Effector memory CD4-positive, alpha-beta T cell (primary cell): ENCODE measurements at regions not wholly inside any gene's neighbourhood (a gene's known extent, or its start where the extent isn't known, plus 50 kb on each side); places are given as distances from the start of the nearest gene placed in this dataset.

Experiments used
- DNase-seq, 3 donors: peaks; one replicate each; pipeline ENCODE4 v3.0.0-alpha.2; 2020
- H3K27ac ChIP-seq: 2 replicates; pipeline ENCODE4 v1.7.0; 2013; ENCODE audit warnings: mild to moderate bottlenecking, low read length, moderate library complexity; ENCODE audit not compliant: insufficient read depth, poor library complexity, severe bottlenecking
- H3K27me3 ChIP-seq: replicated peaks from 2 replicates; pipeline ENCODE4 v1.7.0; 2013; ENCODE audit warnings: mild to moderate bottlenecking, low read length; ENCODE audit not compliant: insufficient read depth, control insufficient read depth, poor library complexity, severe bottlenecking
- H3K36me3 ChIP-seq: 2 replicates; pipeline ENCODE4 v1.7.0; 2013; ENCODE audit warnings: mild to moderate bottlenecking, low read length, moderate library complexity; ENCODE audit not compliant: control insufficient read depth, insufficient read depth
- H3K4me1 ChIP-seq: 2 replicates; pipeline ENCODE4 v1.7.0; 2013; ENCODE audit warnings: low read length, mild to moderate bottlenecking; ENCODE audit not compliant: control insufficient read depth, insufficient read depth, poor library complexity, severe bottlenecking
- H3K4me3 ChIP-seq: 2 replicates; pipeline ENCODE4 v1.7.0; 2013; ENCODE audit warnings: low read length, low read depth, mild to moderate bottlenecking; ENCODE audit not compliant: insufficient read depth, poor library complexity, severe bottlenecking
- H3K9me3 ChIP-seq: 2 replicates; pipeline ENCODE4 v1.7.0; 2013; ENCODE audit warnings: mild to moderate bottlenecking, low read length, moderate library complexity; ENCODE audit not compliant: control insufficient read depth

DNA sequence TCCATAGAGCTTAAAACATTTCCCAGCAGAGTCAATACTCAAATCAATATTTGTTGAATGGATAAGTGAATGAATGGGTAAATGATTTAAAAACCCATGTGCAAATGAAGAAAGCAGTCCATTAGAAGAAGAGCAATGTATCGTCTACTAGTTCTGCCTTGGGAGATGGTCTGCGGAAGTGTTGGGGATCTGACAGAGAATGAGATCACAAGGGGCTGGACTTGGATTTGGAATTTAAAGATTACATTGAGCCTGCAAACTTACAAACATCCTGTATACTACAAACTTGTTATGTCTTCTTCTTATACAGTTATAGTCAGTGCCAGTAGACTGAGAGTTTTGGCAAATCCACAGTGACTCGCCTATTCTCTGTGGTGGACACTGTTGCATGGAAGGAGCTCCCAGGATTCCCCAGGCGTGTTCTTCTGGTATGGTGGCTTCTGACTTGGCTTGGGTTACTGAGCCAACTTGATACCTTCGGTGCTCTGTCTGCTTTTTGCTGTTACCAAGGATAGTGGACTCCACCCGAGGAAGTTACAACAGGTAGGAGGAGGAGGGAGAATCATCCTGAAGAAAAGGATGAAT is 163.3 kb upstream of the SERPINE2 start:
- Histone ChIP-seq H3K4me1 (no peaks in the 10 kb centered on the region), H3K27me3 (no peaks in the 10 kb centered on the region)

DNA sequence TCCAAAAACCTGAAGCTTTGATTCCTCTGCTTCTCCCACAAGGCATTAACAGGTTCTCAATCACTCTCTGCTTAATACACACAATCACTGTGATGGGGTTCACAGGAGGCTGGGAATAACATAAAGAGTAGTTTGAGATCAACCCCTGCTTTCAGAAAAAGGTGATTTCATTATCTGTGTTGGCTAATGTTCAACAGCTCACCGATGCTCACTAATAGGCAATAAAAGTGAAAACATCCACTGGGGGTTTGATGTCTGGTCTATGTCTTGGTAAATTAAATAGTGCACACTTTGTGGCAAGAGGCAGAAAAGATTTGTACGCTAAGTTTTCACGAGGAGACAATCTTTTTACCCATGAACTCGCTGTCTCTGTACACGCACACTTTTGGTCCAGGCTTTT is 159.3 kb upstream of the SERPINE2 start:
- H3K4me3 ChIP-seq = no peak overlapping the region
- no peak overlapping the region for H3K27ac ChIP-seq
- DNase-seq = no peak
- no peaks in the 10 kb centered on the region for H3K27me3 ChIP-seq
- H3K36me3 ChIP-seq = no peaks in the 10 kb centered on the region
- H3K4me1 ChIP-seq = no peaks in the 10 kb centered on the region
- H3K9me3 ChIP-seq = no peaks in the 10 kb centered on the region

More for the DNA sequence above, 163.3 kb upstream of the SERPINE2 start:
- no peak for DNase-seq
- Histone ChIP-seq H3K27ac (no peak overlapping the region), H3K9me3 (no peaks in the 10 kb centered on the region), H3K4me3 (no peak overlapping the region), H3K36me3 (no peaks in the 10 kb centered on the region)

- DNase-seq = no peak
- H3K27ac ChIP-seq = no peak overlapping the region
- no peaks in the 10 kb centered on the region for H3K36me3 ChIP-seq
- no peaks in the 10 kb centered on the region for H3K27me3 ChIP-seq
- no peaks in the 10 kb centered on the region for H3K9me3 ChIP-seq
- H3K4me1 ChIP-seq = no peaks in the 10 kb centered on the region
- H3K4me3 ChIP-seq = no peak overlapping the region
Measured at GRCh38 chr2:224196810-224197209, 157.7 kb upstream of the SERPINE2 start.

- no peak for DNase-seq
- no peak overlapping the region for H3K27ac ChIP-seq
- no peaks in the 10 kb centered on the region for H3K9me3 ChIP-seq
- no peaks in the 10 kb centered on the region for H3K27me3 ChIP-seq
- no peak overlapping the region for H3K4me3 ChIP-seq
- H3K36me3 ChIP-seq = no peaks in the 10 kb centered on the region
- H3K4me1 ChIP-seq = no peaks in the 10 kb centered on the region
Measured at GRCh38 chr2:224195925-224196571, 157.0 kb upstream of the SERPINE2 start.

DNA sequence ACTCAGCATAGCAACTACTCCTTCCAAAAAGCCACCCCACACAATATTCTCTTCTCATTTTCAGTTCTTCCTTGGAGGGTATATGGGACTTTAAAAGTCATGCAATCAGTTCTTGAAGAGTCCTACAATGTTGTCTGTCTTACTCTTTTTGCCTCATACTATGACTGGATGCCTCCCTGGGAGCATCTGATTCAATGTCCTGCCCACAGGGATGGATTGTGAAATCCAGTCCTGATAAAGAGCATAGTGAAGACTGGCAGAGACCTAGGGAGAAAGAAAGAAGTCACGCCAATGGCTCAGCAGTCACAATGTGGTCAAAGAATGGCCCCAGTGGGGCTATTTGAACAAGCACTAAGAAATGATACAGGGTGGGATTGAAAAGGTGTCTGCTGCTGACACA is 155.1 kb upstream of the SERPINE2 start:
- Histone ChIP-seq H3K27ac (no peak overlapping the region), H3K4me1 (no peaks in the 10 kb centered on the region), H3K9me3 (no peaks in the 10 kb centered on the region), H3K36me3 (no peaks in the 10 kb centered on the region), H3K27me3 (peaks cover 5% of the 10 kb centered on the region), H3K4me3 (no peak overlapping the region)
- no peak for DNase-seq

DNA sequence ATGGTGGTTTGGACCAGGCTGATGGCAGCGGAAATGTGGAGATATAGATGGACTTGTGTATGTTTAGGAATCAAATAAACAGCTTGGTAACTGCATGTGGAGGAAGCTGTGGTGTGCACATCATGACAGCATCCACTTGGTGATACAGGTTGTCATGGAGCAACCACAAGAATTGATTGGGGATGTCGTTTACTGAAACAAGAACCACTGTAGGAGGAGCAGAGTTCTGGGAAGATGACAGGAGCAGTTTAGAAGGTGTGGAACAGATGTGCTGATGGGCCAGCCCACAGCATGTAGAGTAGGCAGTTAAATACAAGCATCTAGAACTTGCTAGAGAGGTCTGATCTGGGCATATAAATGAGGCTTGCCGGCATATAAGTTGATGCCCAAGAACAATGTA is 152.4 kb upstream of the SERPINE2 start:
- H3K27ac ChIP-seq = no peak overlapping the region
- no peaks in the 10 kb centered on the region for H3K4me1 ChIP-seq
- H3K4me3 ChIP-seq = no peak overlapping the region
- H3K27me3 ChIP-seq = peaks cover 5% of the 10 kb centered on the region
- no peaks in the 10 kb centered on the region for H3K36me3 ChIP-seq
- DNase-seq = no peak
- no peaks in the 10 kb centered on the region for H3K9me3 ChIP-seq

DNA sequence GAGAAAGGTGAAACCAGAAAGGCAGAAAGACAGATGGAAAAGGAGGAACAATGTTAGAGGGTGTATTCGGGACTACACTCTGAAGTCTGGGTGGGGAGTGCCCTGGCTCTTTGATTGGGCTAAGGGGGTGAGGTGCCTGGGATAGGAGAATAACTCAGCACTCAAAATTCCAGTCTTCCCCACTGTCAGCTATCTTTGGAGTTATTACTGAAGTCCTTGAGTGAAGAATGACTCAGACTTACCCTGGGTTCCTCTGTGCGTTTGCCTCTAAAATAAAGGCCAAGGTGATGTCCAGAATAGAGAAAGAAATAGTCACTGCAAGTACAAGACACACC is 151.8 kb upstream of the SERPINE2 start:
- H3K9me3 ChIP-seq = no peaks in the 10 kb centered on the region
- no peak overlapping the region for H3K4me3 ChIP-seq
- H3K27me3 ChIP-seq = peaks cover 5% of the 10 kb centered on the region
- DNase-seq = no peak
- H3K27ac ChIP-seq = no peak overlapping the region
- no peaks in the 10 kb centered on the region for H3K4me1 ChIP-seq
- no peaks in the 10 kb centered on the region for H3K36me3 ChIP-seq

DNA sequence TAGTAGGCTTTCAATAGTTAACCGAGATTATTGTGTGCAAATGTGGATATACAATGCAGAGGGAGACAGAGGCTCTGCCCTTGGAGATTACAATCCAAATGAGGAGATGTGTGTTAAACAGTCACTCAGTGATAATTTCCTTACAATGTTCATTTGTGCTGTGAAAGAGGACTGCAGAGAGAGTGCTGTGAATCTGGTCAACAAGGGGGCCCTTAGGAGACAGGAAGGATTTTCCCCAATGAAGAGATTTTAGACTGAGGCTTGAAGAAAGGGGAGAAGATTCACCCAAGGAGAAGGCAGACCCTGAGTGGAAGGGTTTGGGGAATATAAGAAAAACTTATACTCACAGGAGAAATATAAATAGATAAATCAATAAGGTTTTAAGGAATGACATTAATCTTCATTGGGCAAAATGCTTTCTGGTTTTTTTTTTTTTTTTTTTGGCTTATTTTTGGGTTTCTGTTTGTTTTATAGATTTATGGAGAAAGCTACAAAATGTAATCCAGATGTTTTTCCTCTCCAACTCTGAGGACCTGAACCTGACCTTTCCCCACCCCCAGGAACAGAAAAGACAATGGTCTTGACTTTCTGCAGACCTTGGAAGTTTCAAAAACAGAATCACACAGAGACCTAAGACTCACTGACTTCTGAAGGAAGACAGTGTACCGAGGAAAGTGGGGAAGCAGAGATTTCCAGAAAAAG is 151.3 kb upstream of the SERPINE2 start:
- DNase-seq = no peak

DNA sequence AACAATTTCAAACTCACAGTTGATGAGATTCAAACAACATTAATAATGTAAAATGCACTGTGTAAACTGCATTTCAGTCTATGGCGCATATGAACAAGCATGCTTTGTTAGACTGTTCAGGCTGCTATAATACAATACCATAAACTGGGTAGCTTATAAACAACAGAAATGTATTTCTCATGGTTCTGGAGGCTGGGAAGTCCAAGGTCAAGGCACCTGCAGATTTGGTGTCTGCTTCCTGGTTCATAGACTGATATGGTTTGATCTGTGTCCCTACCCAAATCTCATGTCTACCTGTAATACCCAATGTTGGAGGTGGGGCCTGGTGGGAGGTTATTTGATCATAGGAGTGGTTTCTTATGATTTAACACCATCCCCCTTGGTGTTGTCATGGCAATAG is 148.1 kb upstream of the SERPINE2 start:
- Histone ChIP-seq H3K4me3 (no peak overlapping the region), H3K27me3 (peaks cover 5% of the 10 kb centered on the region), H3K27ac (no peak overlapping the region), H3K36me3 (no peaks in the 10 kb centered on the region), H3K9me3 (no peaks in the 10 kb centered on the region), H3K4me1 (no peaks in the 10 kb centered on the region)
- DNase-seq = no peak

More for the DNA sequence above, 151.3 kb upstream of the SERPINE2 start:
- no peaks in the 10 kb centered on the region for H3K4me1 ChIP-seq
- no peaks in the 10 kb centered on the region for H3K9me3 ChIP-seq
- H3K4me3 ChIP-seq = no peak overlapping the region
- H3K27me3 ChIP-seq = peaks cover 5% of the 10 kb centered on the region
- H3K27ac ChIP-seq = no peak overlapping the region
- H3K36me3 ChIP-seq = no peaks in the 10 kb centered on the region

DNA sequence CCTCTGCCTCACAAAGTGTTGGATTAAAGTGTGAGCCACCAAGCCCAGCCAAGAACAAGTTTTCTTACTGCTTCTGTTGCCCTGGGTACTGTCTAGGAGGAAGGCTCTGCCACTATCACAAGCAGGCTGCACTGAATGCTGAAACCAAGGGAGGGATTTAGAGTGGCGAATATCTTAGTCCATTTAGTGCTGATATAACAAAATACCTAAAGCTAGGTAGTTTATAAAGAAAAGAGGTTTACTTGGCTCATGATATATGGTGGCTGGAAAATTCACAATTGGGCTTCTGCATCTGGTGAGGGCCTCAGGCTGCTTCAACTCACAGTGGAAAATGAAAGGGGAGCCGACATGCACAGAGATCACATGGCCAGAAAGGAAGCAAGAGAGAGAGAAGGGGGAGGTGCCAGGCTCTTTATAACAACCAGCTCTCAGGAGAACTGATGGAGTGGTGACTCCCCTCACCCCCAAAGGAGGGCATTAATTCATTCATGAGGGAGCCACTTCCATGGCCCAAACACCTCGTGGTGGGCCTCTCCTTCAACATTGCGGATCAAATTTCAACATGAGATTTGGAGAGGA is 146.0 kb upstream of the SERPINE2 start:
- DNase-seq = no peak

More for the DNA sequence above, 146.0 kb upstream of the SERPINE2 start:
- H3K36me3 ChIP-seq = no peaks in the 10 kb centered on the region
- H3K27me3 ChIP-seq = peaks cover 3% of the 10 kb centered on the region
- no peaks in the 10 kb centered on the region for H3K4me1 ChIP-seq
- no peaks in the 10 kb centered on the region for H3K9me3 ChIP-seq
- H3K27ac ChIP-seq = no peak overlapping the region
- H3K4me3 ChIP-seq = no peak overlapping the region
